GM23248 (cell line): ENCODE measurements at regions not wholly inside any gene's neighbourhood (a gene's known extent, or its start where the extent isn't known, plus 50 kb on each side); places are given as distances from the start of the nearest gene placed in this dataset.

Experiments
- EZH2 ChIP-seq: fragments of 200-600 bp; sonication (generic); IDR thresholded peaks from 2 replicates; pipeline ENCODE4 v1.6.1; 2018; ENCODE audit warnings: antibody characterized with exemption, mild to moderate bottlenecking; ENCODE audit not compliant: insufficient read depth, poor library complexity, severe bottlenecking
- EZH2phosphoT487 ChIP-seq: fragments of 200-600 bp; sonication (generic); IDR thresholded peaks from 2 replicates; pipeline ENCODE4 v1.6.1; 2018; ENCODE audit warnings: antibody characterized with exemption, moderate library complexity, mild to moderate bottlenecking, low read depth; ENCODE audit not compliant: insufficient read depth

- TF ChIP-seq EZH2 (no peak), EZH2phosphoT487 (no peak)
These were observed 107.8 kb upstream of the FOXD3 start for GRCh38 chr1:63214553-63214952.
